HUES6 (cell line): ENCODE measurements at regions not wholly inside any gene's neighbourhood (a gene's known extent, or its start where the extent isn't known, plus 50 kb on each side); places are given as distances from the start of the nearest gene placed in this dataset.

Source experiments
- H3K27ac ChIP-seq: 2 replicates; pipeline ENCODE4 v1.7.0; 2013; ENCODE audit warnings: low read depth, mild to moderate bottlenecking, low read length, inconsistent platforms
- H3K27me3 ChIP-seq: 2 replicates; pipeline ENCODE4 v1.6.1; 2013; ENCODE audit warnings: low read length; ENCODE audit not compliant: control insufficient read depth, insufficient read depth
- H3K36me3 ChIP-seq: 2 replicates; pipeline ENCODE4 v1.6.1; 2013; ENCODE audit warnings: low read length; ENCODE audit not compliant: control insufficient read depth, insufficient read depth
- H3K4me1 ChIP-seq: 2 replicates; pipeline ENCODE4 v1.6.1; 2013; ENCODE audit warnings: low read length; ENCODE audit not compliant: control insufficient read depth, insufficient read depth
- H3K4me3 ChIP-seq: 2 replicates; pipeline ENCODE4 v1.5.1; 2013; ENCODE audit warnings: low read depth, low read length
- H3K9ac ChIP-seq: one replicate; pipeline ENCODE4 v1.6.1; 2013; ENCODE audit warnings: mild to moderate bottlenecking, low read length
- H3K9me3 ChIP-seq: 2 replicates; pipeline ENCODE4 v1.6.1; 2013; ENCODE audit warnings: low read depth, low read length; ENCODE audit not compliant: control insufficient read depth, insufficient read depth

- Histone ChIP-seq H3K9ac (no peak overlapping the region), H3K4me1 (no peaks in the 10 kb centered on the region), H3K27me3 (no peaks in the 10 kb centered on the region), H3K36me3 (no peaks in the 10 kb centered on the region), H3K27ac (no peak overlapping the region), H3K4me3 (no peak overlapping the region), H3K9me3 (no peaks in the 10 kb centered on the region)
Observed at GRCh38 chr9:7974335-7974960, 174.9 kb upstream of the DMAC1 start.

GRCh38 chr9:7973123-7973522, 173.5 kb upstream of the DMAC1 start:
- Histone ChIP-seq H3K9ac (no peak overlapping the region), H3K4me3 (no peak overlapping the region), H3K36me3 (no peaks in the 10 kb centered on the region), H3K27ac (no peak overlapping the region), H3K4me1 (no peaks in the 10 kb centered on the region; the same call in 1 of the 2 replicates), H3K27me3 (no peaks in the 10 kb centered on the region), H3K9me3 (no peaks in the 10 kb centered on the region)

- H3K9ac ChIP-seq = no peak overlapping the region
- no peak overlapping the region for H3K4me3 ChIP-seq
- no peak overlapping the region for H3K27ac ChIP-seq
- H3K27me3 ChIP-seq = no peaks in the 10 kb centered on the region
- no peaks in the 10 kb centered on the region for H3K9me3 ChIP-seq
- H3K36me3 ChIP-seq = no peaks in the 10 kb centered on the region
- peaks cover 8% of the 10 kb centered on the region for H3K4me1 ChIP-seq
Observed at GRCh38 chr9:7970681-7971330, 171.2 kb upstream of the DMAC1 start.

GRCh38 chr9:7968687-7969086, 169.1 kb upstream of the DMAC1 start:
- Histone ChIP-seq H3K4me1 (peaks cover 8% of the 10 kb centered on the region), H3K9me3 (no peaks in the 10 kb centered on the region), H3K27ac (no peak overlapping the region), H3K27me3 (no peaks in the 10 kb centered on the region), H3K9ac (no peak overlapping the region), H3K4me3 (no peak overlapping the region), H3K36me3 (no peaks in the 10 kb centered on the region)

GRCh38 chr9:7967851-7968250, 168.3 kb upstream of the DMAC1 start:
- Histone ChIP-seq H3K9me3 (no peaks in the 10 kb centered on the region), H3K27me3 (no peaks in the 10 kb centered on the region), H3K36me3 (no peaks in the 10 kb centered on the region), H3K27ac (no peak overlapping the region), H3K9ac (no peak overlapping the region), H3K4me3 (no peak overlapping the region), H3K4me1 (peaks cover 8% of the 10 kb centered on the region)

GRCh38 chr9:7967093-7967827, 167.7 kb upstream of the DMAC1 start:
- Histone ChIP-seq H3K27me3 (no peaks in the 10 kb centered on the region), H3K4me1 (peaks cover 8% of the 10 kb centered on the region), H3K36me3 (no peaks in the 10 kb centered on the region), H3K27ac (no peak overlapping the region), H3K9ac (no peak overlapping the region), H3K4me3 (no peak overlapping the region), H3K9me3 (no peaks in the 10 kb centered on the region)

- Histone ChIP-seq H3K4me3 (no peak overlapping the region), H3K36me3 (no peaks in the 10 kb centered on the region), H3K9me3 (no peaks in the 10 kb centered on the region), H3K4me1 (peaks cover 16% of the 10 kb centered on the region), H3K9ac (no peak overlapping the region), H3K27me3 (no peaks in the 10 kb centered on the region), H3K27ac (no peak overlapping the region)
Observed at GRCh38 chr9:7965063-7965462, 165.5 kb upstream of the DMAC1 start.

GRCh38 chr9:7963026-7963425, 163.4 kb upstream of the DMAC1 start:
- H3K27me3 ChIP-seq = no peaks in the 10 kb centered on the region
- no peak overlapping the region for H3K9ac ChIP-seq

GRCh38 chr9:7961076-7961475, 161.5 kb upstream of the DMAC1 start:
- no peak overlapping the region for H3K27ac ChIP-seq
- H3K9ac ChIP-seq = no peak overlapping the region

More at GRCh38 chr9:7963026-7963425, 163.4 kb upstream of the DMAC1 start:
- no peak overlapping the region for H3K4me3 ChIP-seq
- peaks cover 15% of the 10 kb centered on the region for H3K4me1 ChIP-seq
- no peaks in the 10 kb centered on the region for H3K9me3 ChIP-seq
- no peaks in the 10 kb centered on the region for H3K36me3 ChIP-seq
- H3K27ac ChIP-seq = no peak overlapping the region

GRCh38 chr9:7960320-7961050, 160.9 kb upstream of the DMAC1 start:
- H3K27me3 ChIP-seq = no peaks in the 10 kb centered on the region
- H3K4me3 ChIP-seq = no peak overlapping the region
- H3K4me1 ChIP-seq = peaks cover 8% of the 10 kb centered on the region; the same call in 1 of the 2 replicates
- H3K36me3 ChIP-seq = no peaks in the 10 kb centered on the region
- H3K9me3 ChIP-seq = no peaks in the 10 kb centered on the region
- no peak overlapping the region for H3K27ac ChIP-seq
- H3K9ac ChIP-seq = no peak overlapping the region

More at GRCh38 chr9:7961076-7961475, 161.5 kb upstream of the DMAC1 start:
- no peaks in the 10 kb centered on the region for H3K9me3 ChIP-seq
- H3K4me1 ChIP-seq = peaks cover 8% of the 10 kb centered on the region; the same call in 1 of the 2 replicates
- no peaks in the 10 kb centered on the region for H3K36me3 ChIP-seq
- no peak overlapping the region for H3K4me3 ChIP-seq
- no peaks in the 10 kb centered on the region for H3K27me3 ChIP-seq
